Activated CD8-positive, alpha-beta memory T cell treated with anti-CD3 and anti-CD28 coated beads, Interleukin-2, amount 50 U/mL, for 48 hours (primary cell): ENCODE measurements at regions not wholly inside any gene's neighbourhood (a gene's known extent, or its start where the extent isn't known, plus 50 kb on each side); places are given as distances from the start of the nearest gene placed in this dataset.

ENCODE experiments used
- DNase-seq: peaks from one replicate; pipeline ENCODE4 v3.0.0-alpha.2; 2020

DNA sequence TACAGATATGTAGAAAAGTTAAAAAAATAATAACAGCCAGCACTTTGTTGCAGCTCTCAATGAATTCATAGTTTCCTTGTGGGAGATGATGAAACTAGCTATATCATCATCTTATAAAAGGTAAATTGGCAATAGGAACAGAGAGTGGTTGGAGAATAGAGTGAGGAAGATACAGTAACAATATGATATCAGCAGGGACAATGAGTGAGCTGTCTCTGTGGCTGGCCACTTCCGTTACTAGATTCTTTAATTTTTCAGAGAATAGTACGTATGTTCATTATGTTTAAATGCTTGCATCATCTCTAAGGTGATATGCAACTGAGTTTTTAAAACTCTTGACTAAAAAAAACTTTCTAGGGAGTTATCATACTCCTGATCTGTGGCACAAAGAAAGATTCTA lies 1006.2 kb upstream of the FLRT2 start:
- DNase-seq = no peak

DNA sequence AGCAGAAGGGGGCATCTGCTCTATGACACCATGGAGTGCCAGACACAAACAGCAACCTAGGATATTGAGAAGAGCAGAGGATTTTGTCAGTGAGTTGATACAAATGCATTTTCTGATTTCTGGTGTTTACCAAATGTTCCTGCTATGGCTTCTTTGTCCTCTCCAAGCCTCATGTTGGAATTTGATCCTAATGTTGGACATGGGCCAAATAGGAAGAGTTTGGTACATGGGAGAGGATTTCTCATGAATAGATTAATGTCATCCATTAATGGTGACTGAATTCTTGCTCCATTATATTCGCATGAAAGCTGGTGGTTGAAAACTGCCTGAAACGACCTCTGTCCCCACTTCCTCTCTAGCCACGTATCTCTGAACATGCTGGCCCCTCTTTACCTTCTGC lies 1002.2 kb upstream of the FLRT2 start:
- no peak for DNase-seq

DNA sequence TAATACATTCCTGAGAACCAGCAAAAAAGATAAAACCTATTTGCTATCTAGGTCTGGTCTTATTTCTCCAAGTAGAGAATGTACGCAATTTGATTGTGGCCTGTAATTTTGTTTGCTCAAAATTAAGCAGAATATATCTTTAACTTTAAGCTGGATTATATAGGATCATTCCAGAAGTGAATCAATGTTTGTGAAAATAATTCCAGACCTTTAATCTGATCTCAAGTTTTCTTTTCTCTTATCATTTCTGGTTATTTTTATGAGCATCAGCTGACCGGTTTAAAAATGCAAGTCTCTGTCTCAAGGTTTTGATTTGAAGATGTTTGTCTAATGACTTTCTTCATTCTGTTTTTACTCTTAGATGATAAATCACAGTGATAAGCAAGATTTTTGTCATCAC lies 997.9 kb upstream of the FLRT2 start:
- no peak for DNase-seq

DNA sequence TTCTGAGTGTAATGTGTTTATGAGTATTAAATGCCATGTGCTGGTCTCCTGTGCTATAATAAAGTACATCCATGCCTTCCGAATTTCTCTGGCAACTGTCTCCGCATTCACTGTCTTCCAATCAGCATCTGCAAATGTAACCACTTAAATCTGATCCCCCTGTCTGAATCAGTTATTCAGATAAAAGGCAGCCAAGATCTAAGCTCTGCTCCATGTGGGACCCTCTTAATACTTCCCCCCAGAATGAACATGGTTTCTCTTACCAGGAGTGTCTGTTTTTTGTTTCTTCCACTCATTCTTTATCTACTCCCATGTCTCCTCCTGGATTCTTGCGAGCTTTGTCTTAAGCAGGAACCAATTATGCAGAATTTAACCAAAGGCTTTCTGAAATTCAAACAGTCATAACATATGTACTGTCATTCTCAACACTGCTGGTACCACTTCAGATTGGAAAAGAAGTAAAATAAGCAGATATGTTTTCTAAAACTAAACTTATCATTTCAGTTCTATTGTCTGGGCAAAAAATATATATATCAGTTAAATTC lies 996.7 kb upstream of the FLRT2 start:
- no peak for DNase-seq

DNA sequence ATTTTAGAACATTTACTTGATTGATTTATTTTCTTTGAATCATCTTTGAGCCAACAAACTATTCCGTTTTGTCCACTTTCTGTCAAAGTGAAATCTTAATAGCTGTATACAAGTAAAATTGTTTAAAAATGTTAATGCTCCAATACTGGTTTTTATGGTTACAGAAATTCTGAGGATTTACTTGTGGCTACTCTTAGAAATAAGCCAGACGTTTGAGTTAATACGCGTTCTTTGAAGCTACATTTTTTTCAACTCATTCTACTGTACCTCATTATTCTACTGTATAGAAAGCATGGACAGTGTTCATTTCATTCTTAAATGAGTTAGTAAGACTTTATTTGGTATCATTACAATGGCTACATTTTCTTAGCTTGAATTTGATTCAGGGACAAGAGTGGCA lies 996.2 kb upstream of the FLRT2 start:
- DNase-seq = no peak

DNA sequence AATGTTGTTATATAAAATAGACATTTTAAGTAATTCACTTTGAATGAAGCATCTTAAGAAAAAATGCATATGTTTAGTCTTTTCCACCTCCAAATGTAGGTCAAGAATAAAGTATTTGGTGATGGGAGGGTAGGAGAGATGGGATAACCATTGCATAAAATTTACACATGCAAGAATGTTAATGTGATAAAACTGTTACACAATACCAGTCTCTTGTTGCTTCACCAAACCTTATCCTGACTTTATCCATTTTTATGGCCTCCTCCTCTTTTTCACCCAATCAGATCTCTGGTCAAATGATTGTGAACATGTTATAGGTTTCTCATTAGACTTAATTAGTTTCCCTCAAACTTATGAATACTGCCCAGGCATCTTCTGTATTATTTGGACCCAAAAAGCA lies 994.5 kb upstream of the FLRT2 start:
- DNase-seq = no peak

- no peak for DNase-seq
Measured at GRCh38 chr14:84535976-84536375, 994.0 kb upstream of the FLRT2 start.

GRCh38 chr14:84541018-84541417 lies 988.9 kb upstream of the FLRT2 start:
- DNase-seq = no peak

- DNase-seq = no peak
Measured at GRCh38 chr14:84543859-84544258, 986.1 kb upstream of the FLRT2 start.

- no peak for DNase-seq
Measured at GRCh38 chr14:84544486-84545131, 985.3 kb upstream of the FLRT2 start.

DNA sequence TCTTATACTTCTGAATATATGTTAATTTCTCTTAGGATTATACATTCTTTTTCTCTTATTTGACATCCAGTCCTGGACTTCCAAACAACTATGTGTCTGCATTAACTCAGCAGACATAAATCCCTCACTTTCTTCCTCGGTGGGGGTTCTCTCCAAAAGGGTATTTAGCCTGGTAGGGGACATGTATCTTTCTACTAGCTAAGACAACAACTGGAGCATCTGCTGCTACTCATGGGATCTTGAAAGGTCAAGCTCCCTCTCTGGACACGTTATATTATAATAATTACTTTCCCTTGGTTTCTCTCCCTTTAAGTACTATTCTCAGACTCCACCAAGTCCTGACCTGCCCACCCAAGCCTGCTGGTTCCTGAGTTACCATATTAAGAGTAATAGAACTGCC lies 983.7 kb upstream of the FLRT2 start:
- DNase-seq = no peak

- DNase-seq = no peak
Measured at GRCh38 chr14:84554136-84554535, 975.8 kb upstream of the FLRT2 start.

DNA sequence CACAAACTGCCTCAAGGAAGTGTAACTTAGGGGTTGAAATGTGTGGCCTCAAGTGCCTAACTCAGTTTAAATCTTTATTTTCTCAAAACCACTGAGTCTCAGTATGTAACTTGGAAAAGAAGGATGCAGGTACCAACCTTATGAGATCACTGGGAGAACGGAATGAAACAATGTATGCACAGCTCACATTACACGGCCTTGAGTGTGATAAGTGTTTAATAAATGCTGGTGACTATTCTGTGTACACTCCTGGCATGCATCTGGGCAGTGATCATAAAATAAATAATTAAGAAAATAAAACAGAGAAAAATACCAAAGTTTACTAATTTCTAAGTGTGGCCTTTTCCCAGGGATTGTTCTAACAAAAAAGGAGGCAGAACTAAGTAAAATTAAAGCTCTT lies 974.5 kb upstream of the FLRT2 start:
- DNase-seq = no peak

GRCh38 chr14:84566109-84566508 lies 963.8 kb upstream of the FLRT2 start:
- no peak for DNase-seq

DNA sequence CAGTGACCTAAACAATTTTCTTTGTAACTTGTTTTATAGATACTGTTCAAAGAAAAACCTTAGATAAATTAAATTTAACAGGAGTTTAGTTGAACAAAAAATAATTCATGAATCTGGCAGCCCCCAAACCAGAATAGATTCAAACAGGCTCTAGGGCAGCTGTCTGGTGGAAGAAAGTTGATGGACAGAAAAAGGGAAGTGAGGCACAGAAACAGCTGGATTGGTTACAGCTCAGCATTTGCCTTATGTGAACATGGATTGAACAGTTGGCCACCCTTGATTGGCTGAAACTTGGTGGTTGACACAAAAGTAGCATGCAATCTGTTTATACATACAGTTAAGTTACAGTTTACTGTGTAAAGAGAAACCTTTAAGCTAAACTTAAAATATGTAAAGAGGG lies 954.3 kb upstream of the FLRT2 start:
- DNase-seq = no peak

GRCh38 chr14:84579292-84579691 lies 950.7 kb upstream of the FLRT2 start:
- DNase-seq = no peak

GRCh38 chr14:84581041-84581440 lies 948.9 kb upstream of the FLRT2 start:
- DNase-seq = no peak

GRCh38 chr14:84584511-84584910 lies 945.4 kb upstream of the FLRT2 start:
- DNase-seq = no peak

GRCh38 chr14:84591827-84592445 lies 938.0 kb upstream of the FLRT2 start:
- DNase-seq = no peak

- no peak for DNase-seq
Measured at GRCh38 chr14:84592770-84593169, 937.2 kb upstream of the FLRT2 start.

DNA sequence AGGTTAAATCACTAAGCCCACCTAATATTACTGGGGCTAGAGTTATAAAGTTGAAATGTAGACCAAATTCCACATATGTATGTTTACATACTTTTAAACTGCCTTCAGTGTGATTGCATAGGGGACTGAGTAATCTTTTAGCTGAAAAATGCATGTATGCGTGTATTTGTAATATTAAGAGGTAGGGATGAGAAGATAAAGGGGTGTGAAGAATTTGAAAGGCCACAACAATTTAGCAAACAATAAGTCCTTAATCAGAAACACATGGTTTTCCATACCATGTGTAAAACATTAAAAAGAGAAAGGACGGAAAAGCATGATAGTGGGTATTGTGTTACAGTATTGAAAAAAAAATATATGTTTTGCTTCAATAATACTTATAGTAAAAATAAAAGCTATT lies 919.9 kb upstream of the FLRT2 start:
- DNase-seq = no peak

DNA sequence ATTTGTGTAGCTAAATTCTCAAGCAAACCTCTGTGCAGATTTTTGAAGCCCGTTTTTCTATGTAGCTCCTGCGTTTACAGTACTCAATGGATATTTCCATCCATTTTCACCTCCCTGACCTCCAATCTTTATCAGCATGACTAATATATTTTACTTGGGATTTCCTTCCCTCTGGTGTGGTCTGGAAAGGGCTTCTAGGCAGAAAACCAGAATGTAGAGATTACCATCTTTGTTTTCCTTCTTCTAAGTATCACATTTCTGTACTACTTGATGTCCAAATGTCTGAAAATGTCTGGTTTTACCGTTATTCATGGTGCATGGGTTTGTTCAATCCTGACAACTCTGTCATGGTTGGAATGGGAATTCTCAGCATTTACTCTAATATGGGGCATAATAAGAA lies 907.6 kb upstream of the FLRT2 start:
- no peak for DNase-seq

DNA sequence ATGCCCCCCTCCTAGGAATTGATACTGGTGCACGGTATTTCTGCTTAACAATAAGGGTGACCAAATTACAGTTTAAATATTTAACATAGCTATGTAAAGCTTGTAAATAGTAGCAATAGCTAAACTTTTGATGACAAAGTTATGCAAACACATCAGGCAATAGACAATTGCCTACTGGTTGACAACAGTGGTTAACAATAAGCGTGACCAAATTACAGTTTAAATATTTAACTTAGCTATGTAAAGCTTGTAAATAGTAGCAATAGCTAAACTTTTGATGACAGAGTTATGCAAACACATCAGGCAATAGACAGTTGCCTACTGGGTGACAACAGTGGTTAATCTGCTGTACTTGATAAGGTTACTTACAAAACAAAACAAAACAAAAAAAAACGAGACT lies 886.5 kb upstream of the FLRT2 start:
- DNase-seq = no peak

DNA sequence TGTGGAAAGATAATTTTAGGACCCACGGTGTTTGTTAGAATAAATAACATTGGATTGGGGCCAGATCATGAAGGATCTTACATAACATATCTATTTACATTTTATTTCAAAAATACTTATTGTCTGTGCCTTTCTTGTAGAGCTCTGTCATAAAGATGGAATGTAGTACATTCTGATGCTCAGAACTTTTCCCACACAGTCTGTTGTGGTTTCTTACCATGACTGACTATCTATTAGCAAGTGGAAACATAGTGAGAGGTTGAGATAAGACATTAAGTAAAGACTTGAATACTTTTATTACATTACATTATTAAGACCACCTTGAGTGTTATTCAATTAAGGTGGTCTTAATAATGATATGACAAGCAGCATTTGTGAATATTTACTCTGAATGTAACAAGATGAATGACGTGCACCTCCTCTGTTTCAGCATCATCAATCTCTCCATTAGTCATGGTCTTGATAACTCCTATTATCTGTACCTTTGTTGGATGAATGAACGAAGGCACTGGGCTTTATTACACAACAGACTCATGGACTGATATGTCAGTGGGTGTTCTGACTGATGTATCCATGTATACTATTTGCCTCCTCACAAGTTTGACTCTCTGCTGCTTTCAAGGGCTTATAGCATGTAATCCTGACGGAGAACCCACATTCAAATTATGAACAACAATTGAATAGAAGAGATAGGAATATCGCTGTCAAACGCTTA lies 883.0 kb upstream of the FLRT2 start:
- no peak for DNase-seq
